GM23338 (cell line): ENCODE measurements at regions not wholly inside any gene's neighbourhood (a gene's known extent, or its start where the extent isn't known, plus 50 kb on each side); places are given as distances from the start of the nearest gene placed in this dataset.

Experiments
- ATAC-seq: fragments of 200-7000 bp; cut with Tn5 transposase; 3 replicates; pipeline ENCODE4 v1.9.1; 2020
- DNase-seq: peaks from one replicate; pipeline ENCODE4 v3.0.0-alpha.2; 2015; ENCODE audit warnings: low spot score
- H2AFZ ChIP-seq: fragments of 200-600 bp; sonication (generic); 2 replicates; pipeline ENCODE4 v1.8.0; 2016; ENCODE audit warnings: antibody characterized with exemption, mild to moderate bottlenecking, moderate library complexity
- H3F3A ChIP-seq: fragments of 200-600 bp; sonication (generic); replicated peaks from 2 replicates; pipeline ENCODE4 v1.8.0; 2017; ENCODE audit warnings: antibody characterized with exemption, mixed run types, low read depth
- H3K27ac ChIP-seq: fragments of 200-600 bp; sonication (generic); 2 replicates; pipeline ENCODE4 v1.6.1; 2016; ENCODE audit warnings: low read depth
- H3K27me3 ChIP-seq: fragments of 200-600 bp; sonication (generic); 2 replicates; pipeline ENCODE4 v1.8.0; 2016; ENCODE audit warnings: mild to moderate bottlenecking, mixed run types, moderate library complexity; ENCODE audit not compliant: insufficient read depth
- H3K36me3 ChIP-seq: fragments of 200-600 bp; sonication (generic); 2 replicates; pipeline ENCODE4 v1.8.0; 2016; ENCODE audit warnings: mild to moderate bottlenecking; ENCODE audit not compliant: insufficient read depth
- H3K4me1 ChIP-seq: fragments of 200-600 bp; sonication (generic); 2 replicates; pipeline ENCODE4 v1.8.0; 2016; ENCODE audit warnings: mild to moderate bottlenecking, moderate library complexity; ENCODE audit not compliant: insufficient read depth
- H3K4me2 ChIP-seq: fragments of 200-600 bp; sonication (generic); 2 replicates; pipeline ENCODE4 v1.7.1; 2017; ENCODE audit warnings: mixed run types
- H3K4me3 ChIP-seq: fragments of 200-600 bp; sonication (generic); 2 replicates; pipeline ENCODE4 v1.6.1; 2016; ENCODE audit warnings: mixed run types
- H3K79me2 ChIP-seq: fragments of 200-600 bp; sonication (generic); replicated peaks from 2 replicates; pipeline ENCODE4 v1.8.0; 2017; ENCODE audit warnings: mild to moderate bottlenecking; ENCODE audit not compliant: insufficient read depth
- H3K9me2 ChIP-seq: fragments of 200-600 bp; sonication (generic); 2 replicates; pipeline ENCODE4 v1.8.0; 2017; ENCODE audit not compliant: insufficient read depth
- H4K20me1 ChIP-seq: fragments of 200-600 bp; sonication (generic); replicated peaks from 2 replicates; pipeline ENCODE4 v1.8.0; 2017; ENCODE audit warnings: mild to moderate bottlenecking; ENCODE audit not compliant: insufficient read depth
- H3K27ac Mint-ChIP-seq: 2 replicates; pipeline ENCODE4 v1.8.0; 2020; ENCODE audit warnings: inconsistent platforms, mild to moderate bottlenecking, moderate library complexity, mixed read lengths
- H3K27me3 Mint-ChIP-seq: 3 replicates; pipeline ENCODE4 v1.8.0; 2022; ENCODE audit warnings: low read depth, mild to moderate bottlenecking, moderate library complexity, mixed read lengths, inconsistent platforms; ENCODE audit not compliant: insufficient read depth, poor library complexity
- H3K36me3 Mint-ChIP-seq: 3 replicates; pipeline ENCODE4 v1.8.0; 2021; ENCODE audit warnings: low read depth, mild to moderate bottlenecking, inconsistent platforms, moderate library complexity, mixed read lengths
- H3K4me1 Mint-ChIP-seq: 3 replicates; pipeline ENCODE4 v1.8.0; 2020; ENCODE audit warnings: mild to moderate bottlenecking, inconsistent platforms, mixed read lengths
- H3K4me3 Mint-ChIP-seq: 3 replicates; pipeline ENCODE4 v1.8.0; 2021; ENCODE audit warnings: moderate library complexity, mild to moderate bottlenecking, inconsistent platforms, mixed read lengths
- H3K9me3 Mint-ChIP-seq: 3 replicates; pipeline ENCODE4 v1.8.0; 2020; ENCODE audit warnings: moderate library complexity, mild to moderate bottlenecking, inconsistent platforms, mixed read lengths
- CREB1 ChIP-seq: fragments of 250-450 bp; sonication (Bioruptor Pico); IDR thresholded peaks from 2 replicates; pipeline ENCODE4 v1.5.0; 2020; ENCODE audit warnings: low read depth, mild to moderate bottlenecking, moderate library complexity
- EZH2 ChIP-seq: fragments of 200-600 bp; sonication (generic); IDR thresholded peaks from one replicate; pipeline ENCODE4 v1.8.0; 2017; ENCODE audit warnings: antibody characterized with exemption, mild to moderate bottlenecking, low read depth; ENCODE audit not compliant: unreplicated experiment
- EZH2phosphoT487 ChIP-seq: fragments of 200-600 bp; sonication (generic); IDR thresholded peaks from one replicate; pipeline ENCODE4 v1.8.1; 2018; ENCODE audit warnings: antibody characterized with exemption; ENCODE audit not compliant: unreplicated experiment
- JUNB ChIP-seq: IDR thresholded peaks from one replicate; pipeline ENCODE4 v1.6.1; 2016; ENCODE audit warnings: antibody characterized with exemption; ENCODE audit not compliant: unreplicated experiment
- NANOG ChIP-seq: IDR thresholded peaks from 2 replicates; pipeline ENCODE4 v1.6.1; 2016; ENCODE audit warnings: antibody characterized with exemption, borderline replicate concordance
- STAT1 ChIP-seq: IDR thresholded peaks from one replicate; pipeline ENCODE4 v1.6.1; 2016; ENCODE audit warnings: antibody characterized with exemption; ENCODE audit not compliant: unreplicated experiment
- ZNF114 ChIP-seq: fragments of 250-450 bp; sonication (Bioruptor Pico); IDR thresholded peaks from 2 replicates; pipeline ENCODE4 v1.5.0; 2020; ENCODE audit warnings: mild to moderate bottlenecking, moderate library complexity
- ZNF331 ChIP-seq: fragments of 250-450 bp; sonication (Bioruptor Pico); IDR thresholded peaks from 2 replicates; pipeline ENCODE4 v1.5.0; 2020; ENCODE audit warnings: low read depth, mild to moderate bottlenecking, moderate library complexity
- TF ChIP-seq, protein P1 (sequence below): IDR thresholded peaks from 2 replicates; pipeline ENCODE4 v1.6.1; 2016; ENCODE audit warnings: antibody characterized with exemption
- TF ChIP-seq, protein P2 (sequence below), 2 experiments: fragments of 200-600 bp in 1 of 2; sonication (generic) in 1 of 2; conservative IDR thresholded peaks; 2 replicates each; pipeline versions ENCODE4 v1.5.1 to v1.6.1; 2016 to 2017; ENCODE audit warnings: antibody characterized with exemption in 2 of 2, low read depth in 2 of 2, mild to moderate bottlenecking in 2 of 2, moderate library complexity in 1 of 2
- TF ChIP-seq, protein P3 (sequence below): IDR thresholded peaks from one replicate; pipeline ENCODE4 v1.6.1; 2018; ENCODE audit warnings: antibody characterized with exemption; ENCODE audit not compliant: unreplicated experiment

DNA sequence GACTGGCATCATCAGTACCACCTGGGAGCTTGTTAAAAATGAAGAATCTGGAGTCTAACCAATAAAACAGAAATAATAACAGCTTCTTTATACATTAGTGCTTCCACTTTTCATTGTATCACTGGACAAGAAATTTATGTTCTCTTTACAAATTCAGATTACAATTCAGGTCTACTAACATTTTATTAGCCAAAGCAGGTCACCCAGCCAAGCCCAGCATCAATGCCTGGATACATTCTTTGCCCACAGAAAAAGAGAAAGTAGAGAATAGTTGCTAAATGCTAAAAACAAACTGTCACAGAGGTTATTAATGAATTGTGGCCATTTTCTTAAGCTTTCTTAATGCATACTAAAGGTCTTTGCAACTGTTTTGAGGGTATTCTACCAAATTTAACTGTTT is 458.3 kb downstream of the BTBD3 start:
- no peaks in the 10 kb centered on the region; the same call in 1 of the 2 replicates for H3K9me2 ChIP-seq
- DNase-seq = no peak
- no peaks in the 10 kb centered on the region for H3F3A ChIP-seq
- no peak overlapping the region for H3K4me3 Mint-ChIP-seq
- no peak for ATAC-seq
- no peaks in the 10 kb centered on the region for H3K79me2 ChIP-seq
- no peak overlapping the region for H2AFZ ChIP-seq
- no peak overlapping the region for H3K27ac Mint-ChIP-seq
- no peaks in the 10 kb centered on the region for H3K27me3 ChIP-seq
- H3K4me3 ChIP-seq = no peak overlapping the region
- H3K27me3 Mint-ChIP-seq = peaks cover 2% of the 10 kb centered on the region
- peaks cover 5% of the 10 kb centered on the region; the same call in 1 of the 3 replicates for H3K4me1 Mint-ChIP-seq
- H4K20me1 ChIP-seq = no peaks in the 10 kb centered on the region
- H3K9me3 Mint-ChIP-seq = peaks cover 4% of the 10 kb centered on the region; the same call in 2 of the 3 replicates
- TF ChIP-seq EZH2phosphoT487 = no peak
- TF ChIP-seq STAT1 = no peak
- no peak for TF ChIP-seq CREB1 (CRISPR knock-in tag)
- no peak for TF ChIP-seq EZH2
- no peak for TF ChIP-seq JUNB
- TF ChIP-seq NANOG = no peak
- TF ChIP-seq ZNF331 (CRISPR knock-in tag) = no peak
- no peak overlapping the region for H3K27ac ChIP-seq
- no peaks in the 10 kb centered on the region for H3K4me1 ChIP-seq
- H3K36me3 ChIP-seq = no peaks in the 10 kb centered on the region
- no peak overlapping the region for H3K4me2 ChIP-seq
- H3K36me3 Mint-ChIP-seq = peaks cover 5% of the 10 kb centered on the region; the same call in 1 of the 3 replicates

DNA sequence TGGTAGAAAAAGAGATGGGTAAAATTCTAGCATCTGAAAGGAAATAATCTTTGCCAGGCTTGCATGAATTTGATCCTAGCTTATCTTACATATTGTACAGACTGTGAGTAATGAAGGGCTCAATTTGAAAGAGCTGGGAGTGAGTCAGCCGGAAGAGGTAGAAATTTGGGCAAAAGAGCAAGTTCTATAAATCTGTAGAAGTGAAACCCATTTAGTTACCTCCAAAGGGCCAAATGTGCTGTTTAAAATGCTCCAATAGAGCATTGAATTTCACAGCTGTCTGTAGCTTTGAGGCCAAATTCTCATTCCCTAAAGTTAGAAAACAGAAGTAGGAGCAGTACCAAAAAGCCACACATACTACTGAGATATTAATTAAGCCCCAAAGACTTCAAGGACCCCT is 466.1 kb downstream of the BTBD3 start:
- ATAC-seq = no peak
- no peak for DNase-seq
- Histone ChIP-seq H3K4me2 (no peak overlapping the region), H3K27ac (no peak overlapping the region), H3F3A (no peaks in the 10 kb centered on the region), H3K27me3 (no peaks in the 10 kb centered on the region), H3K9me2 (peaks cover 6% of the 10 kb centered on the region; the same call in 1 of the 2 replicates), H3K79me2 (no peaks in the 10 kb centered on the region), H2AFZ (no peak overlapping the region), H3K4me1 (no peaks in the 10 kb centered on the region), H4K20me1 (no peaks in the 10 kb centered on the region), H3K36me3 (no peaks in the 10 kb centered on the region), H3K4me3 (no peak overlapping the region)
- Mint-ChIP-seq H3K27ac (no peak overlapping the region), H3K4me3 (no peak overlapping the region), H3K9me3 (peaks cover 4% of the 10 kb centered on the region; the same call in 2 of the 3 replicates), H3K4me1 (no peaks in the 10 kb centered on the region), H3K36me3 (peaks cover 5% of the 10 kb centered on the region; the same call in 1 of the 3 replicates), H3K27me3 (no peaks in the 10 kb centered on the region)
- TF ChIP-seq ZNF114 (CRISPR knock-in tag) (no peak), NANOG (no peak), ZNF331 (CRISPR knock-in tag) (no peak)
- TF ChIP-seq, protein P1, sequence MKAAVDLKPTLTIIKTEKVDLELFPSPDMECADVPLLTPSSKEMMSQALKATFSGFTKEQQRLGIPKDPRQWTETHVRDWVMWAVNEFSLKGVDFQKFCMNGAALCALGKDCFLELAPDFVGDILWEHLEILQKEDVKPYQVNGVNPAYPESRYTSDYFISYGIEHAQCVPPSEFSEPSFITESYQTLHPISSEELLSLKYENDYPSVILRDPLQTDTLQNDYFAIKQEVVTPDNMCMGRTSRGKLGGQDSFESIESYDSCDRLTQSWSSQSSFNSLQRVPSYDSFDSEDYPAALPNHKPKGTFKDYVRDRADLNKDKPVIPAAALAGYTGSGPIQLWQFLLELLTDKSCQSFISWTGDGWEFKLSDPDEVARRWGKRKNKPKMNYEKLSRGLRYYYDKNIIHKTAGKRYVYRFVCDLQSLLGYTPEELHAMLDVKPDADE = no peak
- TF ChIP-seq, protein P2, sequence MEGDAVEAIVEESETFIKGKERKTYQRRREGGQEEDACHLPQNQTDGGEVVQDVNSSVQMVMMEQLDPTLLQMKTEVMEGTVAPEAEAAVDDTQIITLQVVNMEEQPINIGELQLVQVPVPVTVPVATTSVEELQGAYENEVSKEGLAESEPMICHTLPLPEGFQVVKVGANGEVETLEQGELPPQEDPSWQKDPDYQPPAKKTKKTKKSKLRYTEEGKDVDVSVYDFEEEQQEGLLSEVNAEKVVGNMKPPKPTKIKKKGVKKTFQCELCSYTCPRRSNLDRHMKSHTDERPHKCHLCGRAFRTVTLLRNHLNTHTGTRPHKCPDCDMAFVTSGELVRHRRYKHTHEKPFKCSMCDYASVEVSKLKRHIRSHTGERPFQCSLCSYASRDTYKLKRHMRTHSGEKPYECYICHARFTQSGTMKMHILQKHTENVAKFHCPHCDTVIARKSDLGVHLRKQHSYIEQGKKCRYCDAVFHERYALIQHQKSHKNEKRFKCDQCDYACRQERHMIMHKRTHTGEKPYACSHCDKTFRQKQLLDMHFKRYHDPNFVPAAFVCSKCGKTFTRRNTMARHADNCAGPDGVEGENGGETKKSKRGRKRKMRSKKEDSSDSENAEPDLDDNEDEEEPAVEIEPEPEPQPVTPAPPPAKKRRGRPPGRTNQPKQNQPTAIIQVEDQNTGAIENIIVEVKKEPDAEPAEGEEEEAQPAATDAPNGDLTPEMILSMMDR (conservative IDR thresholded peaks at IDR 0.05; ENCODE audit: low read depth in 2 of 2) = no peak
- TF ChIP-seq, protein P3, sequence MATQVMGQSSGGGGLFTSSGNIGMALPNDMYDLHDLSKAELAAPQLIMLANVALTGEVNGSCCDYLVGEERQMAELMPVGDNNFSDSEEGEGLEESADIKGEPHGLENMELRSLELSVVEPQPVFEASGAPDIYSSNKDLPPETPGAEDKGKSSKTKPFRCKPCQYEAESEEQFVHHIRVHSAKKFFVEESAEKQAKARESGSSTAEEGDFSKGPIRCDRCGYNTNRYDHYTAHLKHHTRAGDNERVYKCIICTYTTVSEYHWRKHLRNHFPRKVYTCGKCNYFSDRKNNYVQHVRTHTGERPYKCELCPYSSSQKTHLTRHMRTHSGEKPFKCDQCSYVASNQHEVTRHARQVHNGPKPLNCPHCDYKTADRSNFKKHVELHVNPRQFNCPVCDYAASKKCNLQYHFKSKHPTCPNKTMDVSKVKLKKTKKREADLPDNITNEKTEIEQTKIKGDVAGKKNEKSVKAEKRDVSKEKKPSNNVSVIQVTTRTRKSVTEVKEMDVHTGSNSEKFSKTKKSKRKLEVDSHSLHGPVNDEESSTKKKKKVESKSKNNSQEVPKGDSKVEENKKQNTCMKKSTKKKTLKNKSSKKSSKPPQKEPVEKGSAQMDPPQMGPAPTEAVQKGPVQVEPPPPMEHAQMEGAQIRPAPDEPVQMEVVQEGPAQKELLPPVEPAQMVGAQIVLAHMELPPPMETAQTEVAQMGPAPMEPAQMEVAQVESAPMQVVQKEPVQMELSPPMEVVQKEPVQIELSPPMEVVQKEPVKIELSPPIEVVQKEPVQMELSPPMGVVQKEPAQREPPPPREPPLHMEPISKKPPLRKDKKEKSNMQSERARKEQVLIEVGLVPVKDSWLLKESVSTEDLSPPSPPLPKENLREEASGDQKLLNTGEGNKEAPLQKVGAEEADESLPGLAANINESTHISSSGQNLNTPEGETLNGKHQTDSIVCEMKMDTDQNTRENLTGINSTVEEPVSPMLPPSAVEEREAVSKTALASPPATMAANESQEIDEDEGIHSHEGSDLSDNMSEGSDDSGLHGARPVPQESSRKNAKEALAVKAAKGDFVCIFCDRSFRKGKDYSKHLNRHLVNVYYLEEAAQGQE = no peak
